Parathyroid adenoma (tissue), 2 donors: ENCODE measurements at regions not wholly inside any gene's neighbourhood (a gene's known extent, or its start where the extent isn't known, plus 50 kb on each side); places are given as distances from the start of the nearest gene placed in this dataset.
"Not testable (repeated sequence)": the region's sequence is repeated elsewhere in the genome, so short reads cannot be mapped to it uniquely, and the experiment has no call there.

Experiments used
- H2AFZ ChIP-seq: fragments of 300-600 bp; sonication (generic); one replicate; pipeline ENCODE4 v1.7.0; 2017; ENCODE audit warnings: antibody characterized with exemption, mild to moderate bottlenecking
- H3K27ac ChIP-seq: fragments of 300-600 bp; sonication (generic); one replicate; pipeline ENCODE4 v1.7.0; 2017
- H3K27me3 ChIP-seq: fragments of 300-600 bp; sonication (generic); one replicate; pipeline ENCODE4 v1.7.0; 2017; ENCODE audit warnings: low read length; ENCODE audit not compliant: control insufficient read depth, insufficient read depth
- H3K36me3 ChIP-seq: fragments of 300-600 bp; sonication (generic); one replicate; pipeline ENCODE4 v1.7.0; 2017; ENCODE audit warnings: low read length; ENCODE audit not compliant: control insufficient read depth, insufficient read depth
- H3K4me1 ChIP-seq: fragments of 300-600 bp; sonication (generic); one replicate; pipeline ENCODE4 v1.7.0; 2017; ENCODE audit warnings: control low read depth
- H3K4me2 ChIP-seq: fragments of 300-600 bp; sonication (generic); one replicate; pipeline ENCODE4 v1.7.0; 2017; ENCODE audit warnings: low read length
- H3K4me3 ChIP-seq: fragments of 300-600 bp; sonication (generic); one replicate; pipeline ENCODE4 v1.7.0; 2017; ENCODE audit warnings: low read depth, low read length
- H3K79me2 ChIP-seq: fragments of 300-600 bp; sonication (generic); one replicate; pipeline ENCODE4 v1.7.0; 2017; ENCODE audit warnings: control low read depth
- H3K9ac ChIP-seq: fragments of 300-600 bp; sonication (generic); one replicate; pipeline ENCODE4 v1.7.0; 2017; ENCODE audit warnings: mild to moderate bottlenecking
- H3K9me3 ChIP-seq: fragments of 300-600 bp; sonication (generic); one replicate; pipeline ENCODE4 v1.7.0; 2017; ENCODE audit warnings: low read length; ENCODE audit not compliant: control insufficient read depth
- TF ChIP-seq, protein P1 (sequence below): fragments of 300-600 bp; sonication (generic); IDR thresholded peaks from one replicate; pipeline ENCODE4 v1.7.0; 2017; ENCODE audit warnings: antibody characterized with exemption, mild to moderate bottlenecking
- donor health status: primary hyperparathyroidism.

DNA sequence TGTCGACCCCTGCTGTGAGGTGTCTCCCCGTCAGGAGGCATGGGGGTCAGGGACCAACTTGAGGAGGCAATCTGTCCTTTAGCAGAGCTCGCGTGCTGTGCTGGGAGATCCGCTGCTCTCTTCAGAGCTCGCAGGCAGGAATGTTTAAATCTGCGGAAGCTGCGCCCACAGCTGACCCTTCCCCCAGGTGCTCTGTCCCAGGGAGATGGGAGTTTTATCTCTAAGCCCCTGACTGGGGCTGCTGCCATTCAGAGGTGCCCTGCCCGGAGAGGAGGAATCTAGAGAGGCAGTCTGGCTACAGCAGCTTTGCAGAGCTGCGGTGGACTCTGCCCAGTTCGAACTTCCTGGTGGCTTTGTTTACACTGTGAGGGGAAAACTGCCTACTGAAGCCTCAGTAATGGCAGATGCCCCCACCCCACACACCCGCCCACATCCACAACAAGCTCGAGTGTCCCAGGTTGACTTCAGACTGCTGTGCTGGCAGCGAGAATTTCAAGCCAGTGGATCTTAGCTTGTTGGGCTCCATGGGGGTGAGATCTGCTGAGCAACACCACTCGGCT lies 133.1 kb downstream of the CENPC start:
- not testable (repeated sequence) for H3K79me2 ChIP-seq, H2AFZ ChIP-seq, H3K9me3 ChIP-seq, H3K4me1 ChIP-seq, H3K4me2 ChIP-seq, H3K4me3 ChIP-seq, H3K36me3 ChIP-seq, H3K27me3 ChIP-seq, H3K27ac ChIP-seq, H3K9ac ChIP-seq

DNA sequence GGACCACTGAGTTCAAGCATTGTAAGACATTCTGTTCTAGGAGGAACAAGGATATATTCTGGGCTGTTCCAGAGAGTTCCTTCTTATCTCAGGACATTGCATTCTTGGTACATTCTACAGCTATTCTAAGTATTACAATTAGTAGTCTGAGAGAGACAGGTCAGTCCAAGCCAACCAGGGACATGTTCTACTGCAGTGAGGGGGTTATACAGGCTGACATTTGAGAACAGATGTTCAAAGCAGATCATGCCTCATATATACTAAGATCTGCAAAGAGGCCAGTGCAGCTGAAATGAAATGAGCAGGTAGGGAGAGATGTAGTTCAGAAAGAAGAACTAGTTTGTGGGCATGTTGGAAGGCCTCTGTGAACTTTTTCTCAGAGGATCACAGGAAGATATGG lies 142.0 kb downstream of the CENPC start:
- no peaks in the 10 kb centered on the region for H3K27me3 ChIP-seq
- TF ChIP-seq, protein P1, sequence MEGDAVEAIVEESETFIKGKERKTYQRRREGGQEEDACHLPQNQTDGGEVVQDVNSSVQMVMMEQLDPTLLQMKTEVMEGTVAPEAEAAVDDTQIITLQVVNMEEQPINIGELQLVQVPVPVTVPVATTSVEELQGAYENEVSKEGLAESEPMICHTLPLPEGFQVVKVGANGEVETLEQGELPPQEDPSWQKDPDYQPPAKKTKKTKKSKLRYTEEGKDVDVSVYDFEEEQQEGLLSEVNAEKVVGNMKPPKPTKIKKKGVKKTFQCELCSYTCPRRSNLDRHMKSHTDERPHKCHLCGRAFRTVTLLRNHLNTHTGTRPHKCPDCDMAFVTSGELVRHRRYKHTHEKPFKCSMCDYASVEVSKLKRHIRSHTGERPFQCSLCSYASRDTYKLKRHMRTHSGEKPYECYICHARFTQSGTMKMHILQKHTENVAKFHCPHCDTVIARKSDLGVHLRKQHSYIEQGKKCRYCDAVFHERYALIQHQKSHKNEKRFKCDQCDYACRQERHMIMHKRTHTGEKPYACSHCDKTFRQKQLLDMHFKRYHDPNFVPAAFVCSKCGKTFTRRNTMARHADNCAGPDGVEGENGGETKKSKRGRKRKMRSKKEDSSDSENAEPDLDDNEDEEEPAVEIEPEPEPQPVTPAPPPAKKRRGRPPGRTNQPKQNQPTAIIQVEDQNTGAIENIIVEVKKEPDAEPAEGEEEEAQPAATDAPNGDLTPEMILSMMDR = no peak
- H3K4me3 ChIP-seq = no peak overlapping the region
- no peaks in the 10 kb centered on the region for H3K4me1 ChIP-seq
- H3K4me2 ChIP-seq = no peak overlapping the region
- H3K9me3 ChIP-seq = no peaks in the 10 kb centered on the region
- no peak overlapping the region for H3K9ac ChIP-seq
- H3K27ac ChIP-seq = no peak overlapping the region
- no peaks in the 10 kb centered on the region for H3K36me3 ChIP-seq
- H3K79me2 ChIP-seq = no peaks in the 10 kb centered on the region
- no peak overlapping the region for H2AFZ ChIP-seq

DNA sequence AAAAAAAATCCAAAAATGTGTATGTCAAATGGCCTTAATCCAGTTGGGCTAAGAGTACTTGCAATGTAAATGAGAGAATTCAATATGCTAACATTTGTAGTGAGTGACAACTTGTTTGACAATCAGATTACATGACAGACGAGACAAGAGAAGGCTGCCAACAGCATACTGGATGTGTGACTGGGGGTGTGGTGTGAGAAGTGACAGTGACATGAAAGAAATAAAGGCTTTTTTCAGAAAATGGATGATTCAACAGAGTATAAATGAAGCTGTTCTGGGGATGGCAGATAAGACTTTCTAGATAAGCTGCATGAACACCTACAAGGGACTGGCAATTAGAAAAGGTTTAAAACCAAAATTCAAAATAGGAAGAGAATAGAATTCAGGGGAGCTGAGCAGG lies 143.4 kb downstream of the CENPC start:
- Histone ChIP-seq H3K9me3 (no peaks in the 10 kb centered on the region), H3K4me1 (no peaks in the 10 kb centered on the region), H3K79me2 (no peaks in the 10 kb centered on the region), H3K36me3 (no peaks in the 10 kb centered on the region), H3K27me3 (no peaks in the 10 kb centered on the region), H3K4me2 (no peak overlapping the region), H3K27ac (no peak overlapping the region), H3K9ac (no peak overlapping the region), H3K4me3 (no peak overlapping the region), H2AFZ (no peak overlapping the region)
- TF ChIP-seq, protein P1 = no peak

DNA sequence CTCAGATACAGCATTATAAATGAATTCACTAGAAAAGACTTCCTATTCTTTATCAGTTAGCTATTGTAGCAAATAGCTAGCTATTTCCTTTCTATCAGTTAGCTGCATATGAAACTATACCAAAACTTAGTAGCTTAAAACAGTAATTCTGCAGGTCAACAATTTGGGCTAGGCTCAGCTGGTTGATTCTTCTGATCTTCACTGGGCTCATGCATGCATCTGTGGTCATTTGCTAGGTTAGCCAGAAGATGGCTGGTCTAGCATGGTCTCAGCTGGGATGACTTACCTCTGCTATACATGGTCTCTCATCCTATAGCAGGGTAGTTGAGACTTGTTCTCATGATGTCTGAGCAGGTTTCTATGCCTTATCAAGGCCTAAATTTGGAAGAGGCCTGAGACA lies 147.4 kb downstream of the CENPC start:
- Histone ChIP-seq H3K36me3 (no peaks in the 10 kb centered on the region), H3K4me1 (no peaks in the 10 kb centered on the region), H3K27me3 (no peaks in the 10 kb centered on the region), H2AFZ (no peak overlapping the region), H3K4me2 (no peak overlapping the region), H3K27ac (no peak overlapping the region), H3K79me2 (no peaks in the 10 kb centered on the region), H3K9ac (no peak overlapping the region), H3K9me3 (no peaks in the 10 kb centered on the region), H3K4me3 (no peak overlapping the region)
- TF ChIP-seq, protein P1 = no peak

DNA sequence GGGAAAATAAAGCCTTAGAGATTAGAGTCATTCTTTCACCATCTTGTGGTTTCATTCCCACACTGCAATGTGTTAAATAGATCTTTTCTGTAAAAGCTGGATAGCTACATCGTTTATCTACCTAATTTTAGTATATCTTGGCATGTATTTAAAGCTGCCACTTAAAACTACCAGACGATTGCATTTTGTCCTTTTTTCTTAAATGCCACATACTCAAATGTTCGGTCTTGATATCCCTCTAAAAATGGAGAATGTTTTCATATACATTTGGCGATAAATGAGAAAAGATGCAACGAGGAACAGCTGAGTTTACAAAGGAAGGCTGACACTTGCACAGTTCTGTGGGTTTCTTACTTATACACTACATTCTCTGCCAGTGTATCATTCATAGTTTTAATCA lies 148.3 kb downstream of the CENPC start:
- TF ChIP-seq, protein P1 = no peak
- Histone ChIP-seq H3K4me2 (no peak overlapping the region), H3K27me3 (no peaks in the 10 kb centered on the region), H3K4me3 (no peak overlapping the region), H3K79me2 (no peaks in the 10 kb centered on the region), H3K9ac (no peak overlapping the region), H3K4me1 (no peaks in the 10 kb centered on the region), H3K27ac (no peak overlapping the region), H2AFZ (no peak overlapping the region), H3K9me3 (no peaks in the 10 kb centered on the region), H3K36me3 (no peaks in the 10 kb centered on the region)
